G401.6 (cell line): ENCODE measurements at regions not wholly inside any gene's neighbourhood (a gene's known extent, or its start where the extent isn't known, plus 50 kb on each side); places are given as distances from the start of the nearest gene placed in this dataset.
"Not testable (repeated sequence)": the region's sequence is repeated elsewhere in the genome, so short reads cannot be mapped to it uniquely, and the experiment has no call there.

Experiments
- FAIRE-seq: peaks from 2 replicates; lab custom pipeline; 2012; peaks lifted over from hg19 to GRCh38; lab: Jason Lieb, UNC

DNA sequence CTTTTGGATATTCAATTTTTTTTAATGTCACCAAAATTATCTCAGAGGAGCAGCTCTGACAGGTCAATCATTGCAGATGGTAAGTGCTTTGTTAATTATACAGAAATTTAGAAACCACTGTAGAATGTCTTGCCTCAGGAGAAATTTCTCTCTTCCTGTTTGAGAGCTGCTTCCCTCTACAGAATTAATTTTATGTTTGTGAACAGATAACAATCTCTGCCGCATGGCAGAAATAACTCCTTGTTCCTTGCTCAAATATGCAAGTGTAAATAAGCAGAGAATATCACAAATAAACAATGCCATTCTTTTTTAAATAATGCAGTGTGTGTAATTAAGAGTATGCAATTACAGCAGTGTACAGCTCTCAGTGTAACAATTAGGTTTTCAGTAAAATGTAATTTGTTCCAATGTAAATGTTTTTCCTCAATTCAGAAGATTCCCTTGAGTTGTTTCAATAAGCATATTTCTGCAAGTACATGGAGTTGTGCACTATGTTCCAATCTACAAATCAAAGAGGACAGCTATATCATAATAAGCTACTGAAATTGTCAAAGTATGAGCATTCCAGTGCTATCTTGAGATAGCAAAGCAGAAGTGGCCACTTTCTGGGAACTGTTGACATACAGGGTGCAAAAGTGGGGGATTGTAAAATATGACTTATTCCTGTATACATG is 1012.8 kb downstream of the MAT2B start:
- no peak for FAIRE-seq

DNA sequence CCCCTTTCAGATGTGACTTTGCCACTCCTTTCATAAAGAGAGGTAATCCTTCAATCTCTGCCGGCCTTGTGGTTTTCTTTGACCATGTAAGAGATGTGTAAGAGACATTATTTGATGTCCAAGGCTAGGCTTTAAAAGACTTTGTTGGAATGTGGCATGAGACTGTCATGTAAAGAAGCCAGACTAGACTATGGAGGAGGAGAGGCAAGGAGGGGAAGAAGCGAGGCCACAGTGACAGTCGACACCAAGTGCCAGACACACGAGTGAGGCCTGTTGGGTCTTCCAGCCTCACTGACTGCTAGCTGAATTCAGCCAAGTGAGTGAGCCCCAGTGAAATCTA is 1013.3 kb downstream of the MAT2B start:
- FAIRE-seq: no peak

DNA sequence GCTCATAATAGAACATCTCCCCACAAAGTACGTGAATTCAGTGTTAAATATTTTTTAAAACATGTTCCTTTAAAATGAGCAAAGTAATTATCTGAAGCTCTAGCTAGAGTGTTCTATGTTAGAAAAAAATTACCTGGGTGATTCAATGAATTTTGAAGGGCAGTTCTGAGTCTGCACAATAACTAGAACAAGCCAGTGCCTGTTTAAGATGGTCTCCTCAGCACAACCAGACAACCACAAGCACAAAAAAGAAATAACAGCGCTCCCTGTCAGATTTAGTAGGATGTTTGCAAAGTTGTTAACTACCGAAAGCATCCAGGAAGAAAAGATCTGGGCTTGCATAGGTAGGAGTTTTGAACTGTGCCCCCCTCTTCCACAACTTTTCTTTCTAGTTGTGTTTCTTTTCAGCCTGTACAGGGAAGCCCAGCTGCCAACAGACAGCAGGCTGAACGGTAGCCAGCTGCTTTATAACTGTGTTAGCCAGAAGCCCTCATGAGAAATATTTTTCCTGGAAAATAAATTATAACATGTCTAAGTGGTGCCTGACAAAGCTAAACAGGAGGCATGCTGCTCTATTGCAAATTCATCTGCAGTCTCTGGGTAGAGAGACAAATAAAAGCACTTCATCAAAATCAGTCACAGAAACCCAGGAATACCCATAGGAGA is 1026.9 kb downstream of the MAT2B start:
- FAIRE-seq: no peak

DNA sequence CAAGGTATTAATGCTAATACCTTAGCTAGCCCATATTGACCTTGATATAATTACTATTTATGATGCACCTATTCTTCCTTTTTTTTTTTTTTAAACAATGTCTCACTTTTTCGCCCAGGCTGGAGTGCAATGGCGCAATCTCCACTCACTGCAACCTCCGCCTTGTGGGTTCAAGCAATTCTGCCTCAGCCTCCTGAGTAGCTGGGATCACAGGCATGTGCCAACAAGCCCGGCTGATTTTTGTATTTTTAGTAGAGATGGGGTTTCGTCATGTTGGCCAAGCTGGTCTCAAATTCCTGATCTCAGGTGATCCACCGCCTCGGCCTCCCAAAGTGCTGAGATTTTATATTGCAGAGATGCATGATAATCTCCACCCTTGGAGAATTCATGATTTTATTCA is 1028.0 kb downstream of the MAT2B start:
- not testable (repeated sequence) for FAIRE-seq

DNA sequence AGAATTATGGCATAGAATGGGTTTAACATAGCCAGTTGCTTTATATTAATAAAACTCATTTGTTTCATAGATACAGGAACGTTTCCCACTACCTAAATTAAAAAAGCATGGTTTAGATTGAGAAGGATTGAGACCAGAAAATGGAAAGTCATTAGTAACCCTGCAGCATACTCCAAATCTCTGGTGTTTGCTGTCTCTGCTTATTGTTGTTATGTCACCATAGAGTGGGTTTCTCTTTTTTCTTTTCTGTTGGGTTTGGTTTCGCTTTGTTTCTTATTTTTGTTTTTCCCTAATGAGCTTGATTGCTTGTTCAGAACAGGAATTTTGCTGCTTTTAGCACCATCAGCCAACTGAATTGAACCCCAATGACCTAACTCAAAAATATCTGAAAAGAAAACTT is 1034.8 kb downstream of the MAT2B start:
- FAIRE-seq: no peak

DNA sequence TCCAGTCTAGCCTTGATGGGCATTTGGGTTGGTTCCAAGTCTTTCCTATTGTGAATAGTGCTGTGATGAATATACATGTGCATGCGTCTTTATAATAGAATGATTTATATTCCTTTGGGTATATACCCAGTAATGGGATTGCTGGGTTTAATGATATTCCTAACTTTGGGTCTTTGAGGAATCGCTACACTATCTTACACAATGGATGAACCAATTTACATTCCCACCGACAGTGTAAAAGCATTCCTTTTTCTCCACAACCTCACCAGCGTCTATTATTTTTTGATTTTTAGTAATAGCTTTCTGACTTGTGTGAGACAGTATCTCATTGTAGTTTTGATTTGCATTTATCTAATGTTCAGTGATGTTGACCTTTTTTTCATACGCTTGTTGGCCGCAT is 1040.1 kb downstream of the MAT2B start:
- FAIRE-seq: no peak

DNA sequence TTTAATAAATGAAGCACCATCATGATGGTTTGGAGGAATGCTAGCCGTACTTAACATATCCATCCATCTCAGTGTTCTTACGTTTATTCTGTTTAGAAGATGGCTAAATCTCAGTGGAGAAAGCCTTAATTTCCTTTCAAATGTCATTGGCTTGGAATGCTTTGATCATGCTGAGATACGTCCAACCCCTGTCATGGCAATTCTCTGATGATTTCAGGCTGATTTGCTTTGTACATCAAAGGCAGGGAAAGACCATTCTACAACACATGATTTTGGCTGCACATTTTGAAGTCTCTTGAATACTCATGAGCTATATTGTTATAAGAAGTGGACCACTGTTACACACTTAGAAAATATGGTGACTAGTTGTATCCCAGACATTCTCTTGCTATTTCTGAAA is 1048.4 kb downstream of the MAT2B start:
- FAIRE-seq: no peak

DNA sequence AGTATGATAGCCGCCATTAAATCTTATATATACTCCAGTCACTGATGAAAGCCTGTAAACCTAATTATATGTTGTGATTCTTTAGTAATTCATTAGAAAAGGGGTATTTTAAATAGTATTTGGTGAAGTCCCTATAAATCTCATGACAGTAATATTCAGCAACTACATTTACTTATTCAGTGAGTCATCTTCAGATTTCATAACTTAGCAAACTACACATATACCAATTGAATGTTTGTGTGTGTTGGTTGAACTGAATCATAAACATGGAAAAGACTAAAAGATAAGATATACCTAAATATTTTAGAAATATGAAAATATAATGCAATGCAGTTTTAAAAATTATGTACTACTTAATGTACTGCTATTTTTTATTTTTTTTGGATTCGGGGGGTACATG is 1050.4 kb downstream of the MAT2B start:
- no peak for FAIRE-seq

DNA sequence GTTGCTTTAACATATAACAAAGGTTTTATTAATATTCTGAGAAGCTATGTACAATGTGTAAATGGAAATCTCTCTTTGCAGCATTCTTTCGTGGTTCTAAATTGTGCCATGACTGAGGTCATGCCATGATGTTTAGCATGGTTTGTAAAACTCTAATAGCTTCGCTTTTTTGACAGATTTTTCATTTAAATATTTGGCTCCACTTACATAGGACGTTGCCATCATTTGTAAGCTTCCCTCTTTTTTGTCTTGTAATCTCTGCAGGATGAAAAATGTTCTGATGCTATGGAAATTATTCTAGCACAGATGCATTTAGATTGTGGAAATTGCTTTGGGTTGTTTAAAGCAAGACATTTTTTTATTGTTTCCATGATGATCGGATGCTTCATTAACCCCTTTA is 1054.8 kb downstream of the MAT2B start:
- FAIRE-seq: no peak

DNA sequence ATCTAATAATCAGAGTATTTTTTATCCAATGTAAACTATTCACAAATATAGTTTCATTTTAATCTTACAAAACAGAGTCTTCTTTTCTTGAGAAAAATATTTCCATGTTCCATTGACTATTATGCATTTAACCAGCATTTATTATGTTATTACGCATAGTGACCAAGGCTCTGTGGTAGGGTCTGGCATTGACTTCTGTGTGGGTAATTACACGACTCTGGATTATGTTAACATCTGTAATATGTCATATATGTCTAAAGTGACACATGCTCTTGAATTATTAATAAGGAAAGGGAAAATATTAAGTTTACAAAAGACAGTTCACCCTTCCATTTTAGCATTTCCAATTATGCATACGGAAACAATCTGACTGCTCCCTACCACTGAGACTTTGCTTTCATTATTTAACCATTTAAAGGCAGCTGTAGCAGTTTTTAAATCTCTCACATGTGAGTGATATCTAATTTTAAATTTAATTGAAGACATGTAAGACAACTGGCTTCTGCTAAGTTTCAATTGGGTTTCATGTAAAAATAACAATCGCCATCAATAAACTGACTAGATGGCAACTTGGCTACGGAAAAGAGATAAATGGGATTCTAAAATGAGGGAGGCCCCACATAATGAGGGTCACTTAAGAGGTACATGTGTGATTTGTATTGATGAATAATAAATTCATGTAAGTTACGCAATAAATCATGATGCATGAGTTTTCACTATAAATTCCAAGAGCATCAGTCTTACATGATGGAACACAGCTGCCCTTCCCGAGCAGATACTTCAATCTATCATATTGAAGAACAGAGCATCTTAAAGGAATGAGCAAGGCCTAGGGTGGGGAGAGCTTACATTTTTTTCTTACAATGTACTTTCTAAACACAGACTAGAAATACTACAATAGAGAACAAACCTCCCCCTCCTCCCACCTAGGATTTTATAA is 1056.8 kb downstream of the MAT2B start:
- FAIRE-seq: no peak

DNA sequence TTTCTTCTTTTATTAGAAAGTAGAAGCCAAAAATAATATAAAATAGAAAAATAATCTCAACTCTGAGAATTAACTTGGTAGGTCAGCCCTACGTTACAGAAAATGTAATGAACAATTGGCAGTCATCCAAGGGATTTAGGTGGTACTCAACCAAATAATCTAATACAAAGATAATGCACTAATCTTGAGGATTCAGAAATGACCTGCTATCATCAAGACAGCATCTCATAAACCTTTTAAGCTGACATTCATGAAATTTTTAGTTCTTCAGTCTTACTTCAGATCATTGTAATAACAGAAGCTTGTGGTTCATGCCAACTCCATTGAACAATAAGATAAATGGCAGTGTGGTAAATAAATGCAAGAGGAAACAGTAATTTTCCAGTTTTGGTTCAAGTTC is 1058.0 kb downstream of the MAT2B start:
- FAIRE-seq: no peak

DNA sequence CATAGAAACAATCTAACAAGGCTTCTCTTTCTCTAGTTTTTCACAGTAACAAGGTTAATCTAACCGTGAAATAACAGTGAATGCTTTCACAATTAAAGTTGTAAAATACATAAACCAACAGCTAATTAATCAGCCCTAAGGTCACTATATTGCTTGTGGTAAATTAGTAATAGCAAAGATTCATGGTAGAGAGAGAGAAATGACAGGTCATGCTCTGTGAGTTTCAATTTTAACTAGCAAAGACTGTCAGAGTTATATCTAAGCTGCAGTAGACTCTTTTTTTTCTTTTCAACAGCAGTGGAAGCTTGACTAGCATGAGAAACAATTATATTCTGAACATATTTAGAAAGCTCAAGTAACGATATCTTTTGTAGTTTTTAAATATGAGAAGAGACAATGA is 1068.0 kb downstream of the MAT2B start:
- no peak for FAIRE-seq

DNA sequence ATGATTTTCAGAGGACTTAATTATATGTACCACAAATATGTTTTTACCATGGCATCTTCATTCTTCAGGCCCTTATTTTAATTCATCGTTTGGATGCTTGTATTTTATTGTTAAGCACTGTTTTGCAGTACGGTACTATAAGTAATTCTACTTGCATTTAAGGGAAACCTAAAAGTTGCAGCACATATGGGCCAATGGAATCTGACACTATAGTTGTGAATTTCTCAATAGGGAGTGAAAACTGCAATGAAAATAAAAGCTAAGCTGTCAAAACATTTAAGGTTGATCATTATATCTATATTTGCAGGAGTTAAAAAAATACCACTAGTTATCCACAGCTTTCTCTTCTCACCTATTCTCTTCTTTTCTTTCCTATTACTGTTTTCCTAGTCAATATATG is 1071.8 kb downstream of the MAT2B start:
- no peak for FAIRE-seq

DNA sequence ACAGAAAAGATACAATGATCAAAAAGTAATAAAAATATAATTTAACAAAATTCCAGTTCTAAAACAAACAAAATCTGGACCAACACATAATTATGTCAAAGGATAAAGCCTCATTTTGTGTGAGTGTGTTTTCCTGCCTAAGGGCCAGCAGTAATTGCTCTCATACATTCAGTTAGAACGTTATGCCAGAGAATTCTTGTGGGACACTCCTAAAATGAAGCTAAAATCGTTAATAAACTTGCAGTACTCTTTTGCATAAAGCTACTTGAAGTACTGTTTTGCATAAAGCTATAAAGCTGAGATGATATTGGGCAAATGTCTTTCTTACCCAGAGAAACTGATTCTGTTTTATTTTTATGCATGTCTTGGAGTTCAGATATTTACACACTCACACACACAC is 1072.3 kb downstream of the MAT2B start:
- no peak for FAIRE-seq

DNA sequence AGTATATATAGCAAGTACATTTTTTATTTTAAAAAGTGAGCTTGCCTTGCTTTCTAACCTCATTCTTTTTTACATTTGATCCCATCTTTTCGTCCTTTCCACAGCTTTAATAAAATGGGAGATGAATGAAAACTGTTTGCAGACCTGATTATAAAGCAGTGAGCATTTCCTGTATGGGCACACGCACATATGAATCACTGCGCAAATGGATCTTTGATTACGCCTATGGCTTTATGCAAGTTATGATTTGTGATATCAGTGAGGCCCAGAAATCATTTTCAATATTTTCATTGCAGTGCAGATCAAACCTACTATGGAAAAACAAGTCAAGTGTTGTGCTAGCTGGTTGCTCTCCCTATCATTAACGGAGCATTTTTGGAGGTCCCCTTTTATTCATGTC is 1073.0 kb downstream of the MAT2B start:
- no peak for FAIRE-seq

DNA sequence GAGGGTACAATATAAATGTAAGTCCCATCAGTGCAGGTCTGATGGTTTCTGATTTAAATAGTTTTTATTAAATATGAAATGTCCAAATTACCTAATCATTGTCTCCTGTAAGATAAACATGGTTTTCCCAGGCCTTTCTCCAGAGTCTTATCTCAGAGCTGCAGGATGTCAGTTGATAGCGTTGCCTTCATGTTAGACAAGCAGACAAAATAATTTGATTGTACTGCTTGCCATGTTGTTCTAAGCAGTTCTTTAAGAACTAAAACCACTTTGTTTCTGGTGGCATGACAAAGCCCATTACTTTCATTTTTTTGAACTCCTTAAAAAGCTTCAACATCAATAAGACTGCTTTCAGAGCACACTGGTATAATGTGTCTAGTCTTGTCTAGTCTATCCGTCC is 1073.5 kb downstream of the MAT2B start:
- FAIRE-seq: no peak

DNA sequence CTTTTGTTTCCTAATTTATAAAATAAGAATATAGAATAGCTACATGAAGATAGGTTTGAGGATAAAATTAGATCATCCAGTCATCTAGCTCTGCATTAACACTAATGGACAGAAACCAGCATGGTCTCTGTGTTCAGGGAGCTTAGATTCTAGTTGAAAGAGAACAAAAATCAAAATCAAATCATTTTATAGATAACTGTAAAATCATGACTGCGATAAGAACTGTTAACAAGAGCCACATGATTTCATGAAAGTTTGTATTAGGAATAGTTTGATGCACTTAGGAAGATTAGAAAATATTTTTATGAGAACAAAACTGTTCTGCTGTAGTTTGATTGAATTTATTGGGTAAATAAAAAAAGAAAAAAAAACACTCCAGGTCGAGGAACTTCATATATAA is 1074.7 kb downstream of the MAT2B start:
- no peak for FAIRE-seq

DNA sequence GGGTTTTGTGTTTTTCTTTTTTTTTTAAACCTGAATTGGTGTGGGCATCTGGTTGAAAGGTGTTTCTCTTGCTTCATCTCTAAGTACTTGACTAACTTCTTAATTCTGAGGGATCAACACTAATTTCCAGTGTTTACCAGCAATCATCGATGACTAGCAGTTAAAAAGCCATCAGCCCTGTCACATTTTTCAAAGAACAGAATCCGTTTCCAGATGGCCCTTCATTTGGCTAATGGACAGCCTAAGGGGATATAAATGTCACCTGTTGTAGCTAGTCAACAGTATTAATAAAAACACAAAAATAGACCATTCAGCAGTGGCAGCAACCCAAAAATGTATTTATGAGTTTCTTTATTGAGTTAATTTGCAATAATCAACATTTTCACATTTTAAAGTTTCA is 1076.5 kb downstream of the MAT2B start:
- FAIRE-seq: no peak

DNA sequence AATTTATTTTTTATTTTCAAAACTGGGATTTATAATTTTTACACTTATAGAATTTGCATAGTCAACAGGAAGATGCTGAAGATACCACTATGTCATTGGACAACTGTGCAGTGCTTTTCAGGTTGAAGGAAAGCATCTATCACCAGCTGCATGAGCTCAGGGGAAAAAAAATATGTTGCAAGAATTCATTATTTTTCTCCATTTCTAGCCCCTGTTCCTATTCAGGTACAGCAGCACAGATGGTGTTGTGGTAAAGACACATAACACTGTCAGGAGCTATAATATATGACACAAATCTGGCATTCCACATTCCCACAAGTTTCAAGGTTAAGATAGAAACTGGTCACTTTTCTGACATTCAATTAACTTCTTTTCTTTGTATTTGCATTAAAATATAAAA is 1088.6 kb downstream of the MAT2B start:
- no peak for FAIRE-seq

DNA sequence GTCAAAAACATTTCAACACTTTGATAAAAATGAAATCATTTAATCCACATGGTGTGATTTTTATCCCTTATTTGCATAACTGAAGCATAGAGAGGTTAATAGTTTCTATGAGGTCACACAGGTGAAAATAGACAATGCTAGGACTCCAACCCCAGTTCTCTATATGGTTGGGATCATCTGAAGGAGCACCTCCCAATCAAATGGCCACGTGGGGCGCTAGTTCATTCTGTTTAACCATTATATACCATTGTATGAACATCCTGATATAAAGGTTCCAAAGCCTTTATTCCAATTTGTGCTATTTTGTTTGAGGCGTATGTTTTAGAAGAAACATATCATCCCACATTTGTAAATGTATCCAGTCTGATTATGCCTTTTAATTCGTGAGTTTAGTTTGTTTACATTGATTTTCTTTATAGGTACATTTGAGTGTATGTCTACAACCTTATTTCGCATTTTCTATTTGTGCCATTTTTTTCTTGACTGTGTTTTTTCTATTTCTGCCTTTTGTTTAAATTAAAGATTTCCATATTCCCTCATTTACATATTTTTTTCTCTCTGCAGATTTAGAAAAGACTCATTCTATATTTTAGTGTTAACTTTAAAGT is 1092.0 kb downstream of the MAT2B start:
- FAIRE-seq: peak; percentile 34

DNA sequence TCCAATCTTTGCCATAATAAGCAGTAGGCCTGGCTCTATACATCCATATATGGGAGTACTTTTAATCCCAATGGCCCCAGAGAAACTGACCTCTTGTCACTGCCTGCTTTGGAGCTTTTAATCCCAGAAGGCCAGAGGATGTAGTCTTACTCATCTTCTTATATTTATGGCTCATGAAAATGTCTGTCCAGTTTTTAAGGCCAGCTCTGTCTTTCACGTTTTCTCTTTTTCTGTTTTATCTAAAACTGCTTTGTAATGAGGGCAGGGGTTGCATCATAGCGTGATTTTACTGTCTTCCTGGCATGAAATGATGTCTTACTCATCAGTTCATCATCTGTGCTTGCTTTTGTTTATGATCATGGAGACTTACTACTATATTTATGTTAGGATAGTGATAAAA is 1094.9 kb downstream of the MAT2B start:
- FAIRE-seq: no peak

DNA sequence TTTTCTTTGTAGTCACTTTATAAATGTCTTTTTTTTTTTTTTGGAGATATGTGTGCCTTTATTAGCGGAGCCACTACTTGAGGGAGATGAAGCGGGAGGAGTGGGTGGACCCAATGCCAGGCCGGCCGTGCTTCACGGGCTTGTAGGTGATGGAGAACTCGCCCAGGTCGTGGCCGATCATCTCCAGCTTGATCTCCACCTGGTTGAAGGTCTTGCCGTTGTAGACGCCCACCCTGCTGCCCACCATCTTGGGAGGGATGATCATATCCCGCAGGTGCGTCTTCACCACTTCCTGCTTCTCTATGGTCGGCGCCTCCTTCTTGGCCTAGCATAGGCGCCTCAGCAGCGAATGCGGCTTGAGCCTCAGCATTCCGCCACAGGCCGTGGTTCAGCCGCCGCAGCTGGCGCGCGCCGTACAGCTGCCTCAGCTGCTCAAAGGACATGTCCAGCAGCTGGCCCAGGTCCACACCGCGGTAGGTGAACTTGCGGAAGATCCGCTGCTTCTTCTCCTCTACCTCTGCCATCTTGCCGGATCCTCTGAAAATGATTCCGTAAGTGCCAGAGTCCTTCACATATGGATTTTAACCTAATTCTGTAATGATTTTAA is 1095.6 kb downstream of the MAT2B start:
- no peak for FAIRE-seq

DNA sequence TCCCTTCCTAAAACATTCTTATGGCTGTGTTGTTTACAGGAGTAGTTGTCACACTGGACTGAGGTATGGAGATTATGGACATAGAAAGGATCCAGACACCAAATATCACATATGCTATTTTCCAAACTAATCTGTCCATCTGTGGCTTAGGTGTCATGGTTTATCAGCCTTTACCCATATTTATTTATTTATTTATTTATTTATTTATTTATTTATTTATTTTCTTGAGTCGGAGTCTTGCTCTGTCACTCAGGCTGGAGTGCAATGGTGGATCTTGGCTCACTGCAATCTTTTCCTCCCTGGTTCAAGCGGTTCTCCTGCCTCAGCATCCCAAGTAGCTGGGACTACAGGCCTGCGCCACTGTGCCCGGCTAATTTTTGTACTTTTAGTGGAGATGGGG is 1103.1 kb downstream of the MAT2B start:
- FAIRE-seq: no peak
